ENCODE measurements at regions not wholly inside any gene's neighbourhood (a gene's known extent, or its start where the extent isn't known, plus 50 kb on each side); places are given as distances from the start of the nearest gene placed in this dataset.

DNA sequence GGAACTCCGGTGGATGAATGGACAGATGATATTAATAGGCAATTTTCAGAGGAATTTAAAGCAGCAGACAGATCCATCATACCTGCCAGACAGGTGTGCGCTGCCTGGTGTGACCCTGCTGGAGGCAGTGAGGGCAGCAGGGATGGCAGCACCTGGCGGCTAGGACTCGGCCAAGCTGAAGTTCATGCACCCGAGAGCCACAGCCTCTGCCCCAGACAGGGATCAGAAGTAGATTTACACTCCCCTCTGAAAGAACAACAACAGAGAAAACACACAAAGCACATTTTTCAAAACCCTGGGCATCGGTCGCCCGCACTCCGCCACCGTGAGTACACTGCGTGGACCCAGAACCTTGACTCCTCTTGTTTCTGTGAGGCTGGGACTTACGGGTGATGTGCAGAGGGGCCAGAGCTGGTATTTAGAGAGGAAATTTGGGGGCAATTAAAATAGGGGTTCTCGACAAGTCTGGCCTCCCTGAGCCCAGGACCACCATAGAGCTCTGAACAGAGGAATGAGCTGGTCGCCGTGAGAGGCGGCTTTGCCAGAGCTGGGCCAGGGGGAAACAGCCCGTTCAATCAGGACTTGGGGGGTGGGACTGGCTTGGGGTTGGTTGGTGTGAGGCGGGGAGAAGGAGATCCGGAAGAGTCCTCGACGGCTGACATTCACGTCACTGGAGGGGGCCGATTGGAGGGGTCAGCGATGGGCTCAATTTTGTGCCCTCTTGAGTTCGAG, 101.0 kb downstream of the METRNL start:
- H4K20me1 ChIP-seq (ENCODE audit: control insufficient read depth, insufficient read depth, low read length, poor library complexity, severe bottlenecking): no peaks in the 10 kb centered on the region
- H3K36me3 ChIP-seq (replicated peaks in 1 of 2; ENCODE audit: control extremely low read depth in 1 of 2, control insufficient read depth in 1 of 2, extremely low read depth in 1 of 2, insufficient read depth in 2 of 2, low read length in 1 of 2): no peaks in the 10 kb centered on the region
- H3K27ac ChIP-seq (ENCODE audit: low read length in 2 of 2): no peak overlapping the region
- H3K4me2 ChIP-seq (replicated peaks; ENCODE audit: low read depth, low read length, poor library complexity, severe bottlenecking): no peak overlapping the region
- no peak for ATAC-seq (ENCODE audit: low read depth)
- no peaks in the 10 kb centered on the region for H3K79me2 ChIP-seq (ENCODE audit: control insufficient read depth, insufficient read depth, low read length)
- H3K9ac ChIP-seq (ENCODE audit: low read length): no peak overlapping the region
- Mint-ChIP-seq H3K9me3 (ENCODE audit: insufficient read depth) (no peaks in the 10 kb centered on the region), H3K27ac (no peak overlapping the region), H3K27me3 (peaks cover 13% of the 10 kb centered on the region), H3K4me3 (no peak overlapping the region), H3K4me1 (peaks cover 5% of the 10 kb centered on the region)
- H3K9me3 ChIP-seq (ENCODE audit: control extremely low read depth in 1 of 3, control insufficient read depth in 2 of 3, insufficient read depth in 1 of 3, low read length in 2 of 3): peaks cover 0 to 4% (median 0%) of the 10 kb centered on the region in 3 donors
- TF ChIP-seq CTCF (IDR thresholded peaks at IDR 0.05) (no peak), EZH2 (IDR thresholded peaks at IDR 0.05; ENCODE audit: borderline replicate concordance, insufficient read depth, low read depth, low read length, poor library complexity, severe bottlenecking) (no peak)
- CTCF ChIA-PET: interaction anchor here (1.4 kb wide), 1 partner anchor 9 kb away, joined by 3 read pairs; no protein-coding TSS in a partner anchor
- no peak overlapping the region for H3K4me3 ChIP-seq (ENCODE audit: control extremely low read depth in 1 of 5, extremely low read depth in 1 of 5, insufficient read depth in 1 of 5, low read depth in 2 of 5, low read length in 4 of 5)
- intact Hi-C loops (cut with micrococcal nuclease): no loop called here
- POLR2A ChIA-PET: no interaction called here
- H3K27me3 ChIP-seq (replicated peaks in 1 of 4; ENCODE audit: control extremely low read depth in 1 of 4, control insufficient read depth in 3 of 4, insufficient read depth in 4 of 4, low read length in 3 of 4): peaks cover 0 to 4% (median 0%) of the 10 kb centered on the region in 4 experiments
- peaks cover 2% of the 10 kb centered on the region in 2 donors for H3K4me1 ChIP-seq (ENCODE audit: control insufficient read depth in 2 of 2, insufficient read depth in 2 of 2, low read length in 2 of 2)
- WGBS (ENCODE audit: insufficient coverage): 96% methylated on average over 21 of the region's 25 CpGs
- no peak for DNase-seq
- H2AFZ ChIP-seq (ENCODE audit: insufficient read depth, low read depth, low read length, poor library complexity, severe bottlenecking): no peak overlapping the region

GRCh38 chr17:83180996-83181481, 101.6 kb downstream of the METRNL start:
- Histone ChIP-seq H2AFZ (ENCODE audit: insufficient read depth, low read depth, low read length, poor library complexity, severe bottlenecking) (no peak overlapping the region), H3K9ac (ENCODE audit: low read length) (no peak overlapping the region), H3K4me1 (ENCODE audit: control insufficient read depth in 2 of 2, insufficient read depth in 2 of 2, low read length in 2 of 2) (no peaks in the 10 kb centered on the region), H3K4me3 (ENCODE audit: control extremely low read depth in 1 of 5, extremely low read depth in 1 of 5, insufficient read depth in 1 of 5, low read depth in 2 of 5, low read length in 4 of 5) (no peak overlapping the region), H3K4me2 (replicated peaks; ENCODE audit: low read depth, low read length, poor library complexity, severe bottlenecking) (no peak overlapping the region), H3K36me3 (replicated peaks in 1 of 2; ENCODE audit: control extremely low read depth in 1 of 2, control insufficient read depth in 1 of 2, extremely low read depth in 1 of 2, insufficient read depth in 2 of 2, low read length in 1 of 2) (no peaks in the 10 kb centered on the region), H4K20me1 (ENCODE audit: control insufficient read depth, insufficient read depth, low read length, poor library complexity, severe bottlenecking) (no peaks in the 10 kb centered on the region), H3K9me3 (ENCODE audit: control extremely low read depth in 1 of 3, control insufficient read depth in 2 of 3, insufficient read depth in 1 of 3, low read length in 2 of 3) (peaks cover 0 to 4% (median 0%) of the 10 kb centered on the region in 3 donors), H3K27ac (ENCODE audit: low read length in 2 of 2) (no peak overlapping the region), H3K27me3 (replicated peaks in 1 of 4; ENCODE audit: control extremely low read depth in 1 of 4, control insufficient read depth in 3 of 4, insufficient read depth in 4 of 4, low read length in 3 of 4) (peaks cover 0 to 4% (median 0%) of the 10 kb centered on the region in 4 experiments), H3K79me2 (ENCODE audit: control insufficient read depth, insufficient read depth, low read length) (no peaks in the 10 kb centered on the region)
- WGBS (ENCODE audit: insufficient coverage): 88% methylated on average over 1 of the region's 2 CpGs
- no peak for DNase-seq
- POLR2A ChIA-PET: no interaction called here
- no peaks in the 10 kb centered on the region for H3K9me3 Mint-ChIP-seq (ENCODE audit: insufficient read depth)
- intact Hi-C loops (cut with micrococcal nuclease): no loop called here
- TF ChIP-seq EZH2 (IDR thresholded peaks at IDR 0.05; ENCODE audit: borderline replicate concordance, insufficient read depth, low read depth, low read length, poor library complexity, severe bottlenecking) (no peak), CTCF (IDR thresholded peaks at IDR 0.05) (no peak)
- H3K4me3 Mint-ChIP-seq: no peak overlapping the region
- CTCF ChIA-PET: interaction anchor here (1.4 kb wide), 1 partner anchor 8 kb away, joined by 3 read pairs; no protein-coding TSS in a partner anchor
- no peak overlapping the region for H3K27ac Mint-ChIP-seq
- peaks cover 2% of the 10 kb centered on the region for H3K4me1 Mint-ChIP-seq
- H3K27me3 Mint-ChIP-seq: peaks cover 9% of the 10 kb centered on the region
- no peak for ATAC-seq (ENCODE audit: low read depth)

All from B cell (primary cell).